Thyroid gland (tissue), 4 donors: ENCODE measurements at regions not wholly inside any gene's neighbourhood (a gene's known extent, or its start where the extent isn't known, plus 50 kb on each side); places are given as distances from the start of the nearest gene placed in this dataset.

Experiments used
- POLR2A ChIP-seq, 2 donors: fragments of 450-650 bp; IDR thresholded peaks; one replicate each; pipeline ENCODE4 v1.6.1; 2017; ENCODE audit warnings: antibody characterized with exemption in 2 of 2, mild to moderate bottlenecking in 2 of 2, moderate library complexity in 1 of 2
- TF ChIP-seq, protein P1 (sequence below), 6 experiments: fragments of 200-600 bp in 3 of 6; fragments of 450-650 bp in 3 of 6; sonication (generic) in 3 of 6; IDR thresholded peaks; one replicate each; pipeline ENCODE4 v1.5.1; 2016 to 2019; ENCODE audit warnings: antibody characterized with exemption in 6 of 6, mild to moderate bottlenecking in 2 of 6, inconsistent platforms in 1 of 6, moderate library complexity in 1 of 6

DNA sequence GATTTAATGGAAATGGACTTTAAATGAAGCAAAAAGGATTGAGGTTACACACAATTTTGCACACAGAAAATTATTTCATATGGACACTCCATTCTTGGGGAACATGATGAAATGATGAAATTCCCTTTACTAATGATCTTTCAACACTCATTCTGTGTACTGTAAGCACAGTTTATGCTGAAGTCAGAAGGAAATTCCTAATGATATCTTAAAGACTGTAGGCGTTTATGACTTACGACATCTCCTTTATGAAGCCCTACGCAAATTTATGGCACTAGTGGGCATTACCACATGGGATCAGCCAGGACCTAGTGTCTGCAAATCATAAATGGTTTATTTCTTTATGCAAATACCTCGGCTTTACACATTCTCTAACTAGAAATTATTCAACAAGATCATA lies 97.9 kb upstream of the SOX5 start:
- TF ChIP-seq, protein P1, sequence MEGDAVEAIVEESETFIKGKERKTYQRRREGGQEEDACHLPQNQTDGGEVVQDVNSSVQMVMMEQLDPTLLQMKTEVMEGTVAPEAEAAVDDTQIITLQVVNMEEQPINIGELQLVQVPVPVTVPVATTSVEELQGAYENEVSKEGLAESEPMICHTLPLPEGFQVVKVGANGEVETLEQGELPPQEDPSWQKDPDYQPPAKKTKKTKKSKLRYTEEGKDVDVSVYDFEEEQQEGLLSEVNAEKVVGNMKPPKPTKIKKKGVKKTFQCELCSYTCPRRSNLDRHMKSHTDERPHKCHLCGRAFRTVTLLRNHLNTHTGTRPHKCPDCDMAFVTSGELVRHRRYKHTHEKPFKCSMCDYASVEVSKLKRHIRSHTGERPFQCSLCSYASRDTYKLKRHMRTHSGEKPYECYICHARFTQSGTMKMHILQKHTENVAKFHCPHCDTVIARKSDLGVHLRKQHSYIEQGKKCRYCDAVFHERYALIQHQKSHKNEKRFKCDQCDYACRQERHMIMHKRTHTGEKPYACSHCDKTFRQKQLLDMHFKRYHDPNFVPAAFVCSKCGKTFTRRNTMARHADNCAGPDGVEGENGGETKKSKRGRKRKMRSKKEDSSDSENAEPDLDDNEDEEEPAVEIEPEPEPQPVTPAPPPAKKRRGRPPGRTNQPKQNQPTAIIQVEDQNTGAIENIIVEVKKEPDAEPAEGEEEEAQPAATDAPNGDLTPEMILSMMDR (IDR thresholded peaks at IDR 0.05) = no peak
- TF ChIP-seq POLR2A (IDR thresholded peaks at IDR 0.05) = no peak
